Right kidney (tissue), 1 donor: ENCODE measurements at regions not wholly inside any gene's neighbourhood (a gene's known extent, or its start where the extent isn't known, plus 50 kb on each side); places are given as distances from the start of the nearest gene placed in this dataset.
A peak's percentile ranks its signal among the peaks of the same experiment; 100 is the strongest.
"Not testable (repeated sequence)": the region's sequence is repeated elsewhere in the genome, so short reads cannot be mapped to it uniquely, and the experiment has no call there.

Source experiments
- DNase-seq: peaks from one replicate; pipeline ENCODE4 v3.0.0-alpha.2; 2016

GRCh38 chr17:20387549-20387948, 79.8 kb downstream of the LGALS9B start:
- DNase-seq = not testable (repeated sequence)

DNA sequence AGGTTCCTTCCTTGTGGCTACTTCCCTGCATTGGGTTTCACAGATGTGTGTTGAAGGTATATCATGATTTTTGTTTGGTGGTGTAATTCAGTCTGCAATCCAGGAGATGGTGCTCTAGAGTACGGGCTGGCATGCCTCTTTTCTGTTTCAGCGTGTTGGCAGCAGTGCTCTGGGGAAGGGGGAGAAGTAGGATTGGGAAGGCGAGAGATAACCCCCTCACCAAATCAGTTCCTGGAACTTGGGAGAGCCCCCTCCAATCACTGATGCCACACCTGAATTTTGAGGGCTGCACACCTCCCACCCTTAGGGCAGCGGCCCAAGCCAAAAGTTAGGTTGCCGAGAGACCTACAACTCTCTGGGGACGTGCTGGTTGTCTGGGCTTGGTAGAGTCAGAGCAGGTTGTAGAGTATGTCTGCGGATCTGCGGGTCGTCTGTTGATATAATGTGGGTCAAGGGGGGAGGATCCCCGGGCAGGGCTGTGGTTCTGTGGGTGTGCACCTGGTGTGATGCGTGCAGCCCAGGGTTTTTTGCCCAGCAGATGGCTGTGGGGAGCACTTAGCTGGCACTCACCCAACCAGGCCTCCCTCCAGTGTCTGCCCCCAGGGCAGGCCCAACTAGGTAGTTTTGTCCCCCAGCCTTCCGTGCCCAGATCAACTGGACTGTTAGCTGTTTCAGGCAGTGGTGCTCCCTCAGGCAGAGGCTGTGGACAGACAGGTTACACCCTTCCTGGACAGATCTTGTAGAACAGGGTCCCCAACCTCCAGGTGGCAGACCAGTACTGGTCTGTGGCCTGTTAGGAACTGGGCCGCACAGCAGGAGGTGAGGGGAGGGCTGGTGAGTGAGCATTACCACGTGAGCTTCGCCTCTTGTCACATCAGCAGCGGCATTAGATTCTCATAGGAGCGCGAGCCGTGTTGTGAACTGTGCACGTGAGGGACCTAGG, 85.7 kb downstream of the LGALS9B start:
- peak; percentile 39 for DNase-seq

DNA sequence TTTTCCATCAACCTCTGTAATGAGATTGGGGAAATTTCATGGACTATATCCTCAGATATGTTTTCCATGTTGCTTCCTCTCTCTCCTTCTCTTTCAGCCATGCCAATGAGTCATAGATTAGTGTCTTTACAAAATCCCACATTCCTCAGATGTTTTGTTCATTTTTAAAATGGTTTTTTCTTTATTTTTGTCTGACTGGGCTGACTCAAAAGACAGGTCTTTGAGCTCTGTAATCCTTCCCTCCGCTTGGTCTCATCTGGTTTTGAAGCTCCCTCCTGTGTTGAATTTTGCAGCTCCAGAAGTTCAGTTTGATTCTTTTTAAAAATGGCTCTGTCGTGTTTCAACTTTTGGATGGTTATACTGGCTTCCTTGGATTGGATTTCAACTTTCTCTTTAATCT, 86.7 kb downstream of the LGALS9B start:
- not testable (repeated sequence) for DNase-seq

GRCh38 chr17:20379251-20379650, 88.1 kb downstream of the LGALS9B start:
- not testable (repeated sequence) for DNase-seq

DNA sequence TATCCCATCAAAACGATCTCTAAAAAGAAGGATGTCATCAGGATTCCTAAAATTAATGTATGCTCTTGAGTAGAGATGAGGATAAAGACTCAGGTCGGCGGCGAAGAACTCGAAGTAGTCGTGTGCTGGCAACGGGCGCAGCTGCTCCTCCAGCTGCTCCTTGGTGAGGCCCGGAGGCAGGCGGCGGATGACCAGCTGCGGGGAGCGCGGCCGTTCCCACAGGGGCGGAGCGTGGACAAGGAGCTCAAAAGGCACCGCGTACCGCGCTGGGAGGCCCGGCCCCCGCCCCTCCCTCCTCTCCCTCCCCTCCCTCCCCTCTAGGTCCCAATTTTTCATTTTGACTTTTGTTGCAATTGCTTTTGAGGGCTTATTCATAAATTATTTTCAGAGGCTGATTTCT, 90.7 kb downstream of the LGALS9B start:
- DNase-seq = not testable (repeated sequence)

DNA sequence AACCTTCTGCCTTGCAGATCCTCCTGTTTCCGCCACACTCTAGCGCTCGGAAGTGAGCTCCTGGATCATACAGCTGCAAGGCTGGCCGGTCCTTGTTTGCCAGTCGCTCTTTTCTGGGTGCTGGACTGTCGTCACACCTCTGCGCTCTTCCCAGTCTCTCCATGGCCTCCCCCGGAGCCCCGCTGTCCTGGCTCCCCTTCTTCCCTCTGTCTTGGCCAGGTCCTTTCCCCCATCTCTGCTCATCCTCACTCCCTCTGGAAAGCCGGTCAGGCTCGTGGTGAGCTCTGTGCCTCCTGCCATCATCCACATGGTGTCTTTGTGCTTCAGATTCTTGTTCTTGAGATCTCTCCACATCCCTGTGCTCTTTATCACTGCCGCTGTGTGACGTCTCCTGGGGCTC, 91.6 kb downstream of the LGALS9B start:
- DNase-seq = peak; percentile 3
